ENCODE measurements at regions not wholly inside any gene's neighbourhood (a gene's known extent, or its start where the extent isn't known, plus 50 kb on each side); places are given as distances from the start of the nearest gene placed in this dataset.
"Not testable (repeated sequence)": the region's sequence is repeated elsewhere in the genome, so short reads cannot be mapped to it uniquely, and the experiment has no call there.

GRCh38 chr2:102891296-102891695 is 129.5 kb downstream of the TMEM182 start:
- no peak for DNase-seq (ENCODE audit: low spot score in 2 of 2, unreplicated experiment in 2 of 2)
- no peak overlapping the region for H3K4me3 Mint-ChIP-seq
- no peaks in the 10 kb centered on the region for H3K36me3 Mint-ChIP-seq
- no peaks in the 10 kb centered on the region for H3K9me3 Mint-ChIP-seq
- no peaks in the 10 kb centered on the region for H3K4me1 Mint-ChIP-seq
- TF ChIP-seq, protein P1, sequence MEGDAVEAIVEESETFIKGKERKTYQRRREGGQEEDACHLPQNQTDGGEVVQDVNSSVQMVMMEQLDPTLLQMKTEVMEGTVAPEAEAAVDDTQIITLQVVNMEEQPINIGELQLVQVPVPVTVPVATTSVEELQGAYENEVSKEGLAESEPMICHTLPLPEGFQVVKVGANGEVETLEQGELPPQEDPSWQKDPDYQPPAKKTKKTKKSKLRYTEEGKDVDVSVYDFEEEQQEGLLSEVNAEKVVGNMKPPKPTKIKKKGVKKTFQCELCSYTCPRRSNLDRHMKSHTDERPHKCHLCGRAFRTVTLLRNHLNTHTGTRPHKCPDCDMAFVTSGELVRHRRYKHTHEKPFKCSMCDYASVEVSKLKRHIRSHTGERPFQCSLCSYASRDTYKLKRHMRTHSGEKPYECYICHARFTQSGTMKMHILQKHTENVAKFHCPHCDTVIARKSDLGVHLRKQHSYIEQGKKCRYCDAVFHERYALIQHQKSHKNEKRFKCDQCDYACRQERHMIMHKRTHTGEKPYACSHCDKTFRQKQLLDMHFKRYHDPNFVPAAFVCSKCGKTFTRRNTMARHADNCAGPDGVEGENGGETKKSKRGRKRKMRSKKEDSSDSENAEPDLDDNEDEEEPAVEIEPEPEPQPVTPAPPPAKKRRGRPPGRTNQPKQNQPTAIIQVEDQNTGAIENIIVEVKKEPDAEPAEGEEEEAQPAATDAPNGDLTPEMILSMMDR (IDR thresholded peaks at IDR 0.05; ENCODE audit: unreplicated experiment), result no peak
- peaks cover 2% of the 10 kb centered on the region for H3K27me3 Mint-ChIP-seq (ENCODE audit: low read depth)
- no peak overlapping the region for H3K27ac Mint-ChIP-seq

DNA sequence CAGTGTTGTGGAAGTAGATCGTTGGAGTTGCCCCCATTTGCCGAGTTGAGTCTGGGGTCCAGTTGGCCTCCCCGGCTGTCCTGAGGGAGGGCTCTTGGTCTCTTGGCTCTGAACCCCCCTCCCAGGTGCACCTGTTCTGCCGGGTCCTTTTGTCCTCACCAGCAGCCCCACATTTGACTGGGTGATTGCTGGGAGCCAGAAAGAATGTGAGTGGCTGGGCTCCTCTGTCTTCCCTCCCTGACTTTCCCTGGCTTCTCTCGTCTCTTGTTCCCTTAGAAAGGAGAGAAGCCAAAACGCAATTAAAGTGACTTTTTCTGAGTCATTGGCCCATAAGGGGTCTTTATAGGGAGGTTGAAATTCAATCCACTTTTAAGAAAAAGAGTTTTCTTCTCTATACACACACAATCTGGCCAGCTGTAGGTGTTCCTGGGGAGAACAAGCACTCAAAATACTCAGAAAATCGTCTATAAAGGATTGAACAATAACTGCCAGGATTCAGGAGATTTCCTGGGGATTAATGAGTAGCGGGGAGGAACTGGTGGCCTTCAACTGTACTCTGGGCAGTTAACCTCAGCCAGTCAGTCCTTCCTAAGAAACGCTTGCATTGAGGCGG is 131.0 kb downstream of the TMEM182 start:
- H3K4me3 Mint-ChIP-seq, result no peak overlapping the region
- no peaks in the 10 kb centered on the region for H3K4me1 Mint-ChIP-seq

DNA sequence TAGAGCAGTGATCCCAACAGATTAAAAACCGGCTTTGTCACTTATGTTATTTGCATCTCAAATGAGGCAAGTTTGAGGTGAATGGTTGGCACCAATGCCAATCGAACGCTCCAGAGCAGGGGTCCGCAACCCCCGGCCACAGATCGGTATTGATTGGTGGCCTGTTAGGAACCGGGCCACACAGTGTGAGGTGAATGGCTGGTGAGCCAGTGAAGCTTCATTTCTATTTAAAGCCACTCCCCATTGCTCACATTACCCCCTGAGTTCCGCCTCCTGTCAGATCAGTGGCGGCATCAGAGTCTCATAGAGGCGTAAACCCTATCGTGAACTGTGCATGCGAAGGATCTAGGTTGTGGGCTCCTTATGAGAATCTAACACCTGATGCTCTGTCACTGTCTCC is 132.0 kb downstream of the TMEM182 start:
- no peak overlapping the region for H3K27ac Mint-ChIP-seq
- no peak overlapping the region for H3K4me3 Mint-ChIP-seq
- peaks cover 10% of the 10 kb centered on the region for H3K9me3 Mint-ChIP-seq
- H3K36me3 Mint-ChIP-seq, result no peaks in the 10 kb centered on the region
- TF ChIP-seq, protein P1 (IDR thresholded peaks at IDR 0.05; ENCODE audit: unreplicated experiment), result no peak
- no peaks in the 10 kb centered on the region for H3K4me1 Mint-ChIP-seq
- H3K27me3 Mint-ChIP-seq (ENCODE audit: low read depth), result peaks cover 2% of the 10 kb centered on the region
- no peak for DNase-seq (ENCODE audit: low spot score in 2 of 2, unreplicated experiment in 2 of 2)

More for the DNA sequence above, 131.0 kb downstream of the TMEM182 start:
- Mint-ChIP-seq H3K36me3 (no peaks in the 10 kb centered on the region), H3K27ac (no peak overlapping the region), H3K27me3 (ENCODE audit: low read depth) (peaks cover 2% of the 10 kb centered on the region), H3K9me3 (peaks cover 1% of the 10 kb centered on the region)
- no peak for DNase-seq (ENCODE audit: low spot score in 2 of 2, unreplicated experiment in 2 of 2)
- TF ChIP-seq, protein P1 (IDR thresholded peaks at IDR 0.05; ENCODE audit: unreplicated experiment), result no peak

- H3K36me3 Mint-ChIP-seq, result no peaks in the 10 kb centered on the region
- peaks cover 10% of the 10 kb centered on the region for H3K9me3 Mint-ChIP-seq
- TF ChIP-seq, protein P1 (IDR thresholded peaks at IDR 0.05; ENCODE audit: unreplicated experiment), result no peak
- H3K27ac Mint-ChIP-seq, result no peak overlapping the region
- H3K4me3 Mint-ChIP-seq, result no peak overlapping the region
- no peaks in the 10 kb centered on the region for H3K4me1 Mint-ChIP-seq
- H3K27me3 Mint-ChIP-seq (ENCODE audit: low read depth), result peaks cover 2% of the 10 kb centered on the region
- no peak for DNase-seq (ENCODE audit: low spot score in 2 of 2, unreplicated experiment in 2 of 2)
Measured at GRCh38 chr2:102895376-102895775, 133.5 kb downstream of the TMEM182 start.

DNA sequence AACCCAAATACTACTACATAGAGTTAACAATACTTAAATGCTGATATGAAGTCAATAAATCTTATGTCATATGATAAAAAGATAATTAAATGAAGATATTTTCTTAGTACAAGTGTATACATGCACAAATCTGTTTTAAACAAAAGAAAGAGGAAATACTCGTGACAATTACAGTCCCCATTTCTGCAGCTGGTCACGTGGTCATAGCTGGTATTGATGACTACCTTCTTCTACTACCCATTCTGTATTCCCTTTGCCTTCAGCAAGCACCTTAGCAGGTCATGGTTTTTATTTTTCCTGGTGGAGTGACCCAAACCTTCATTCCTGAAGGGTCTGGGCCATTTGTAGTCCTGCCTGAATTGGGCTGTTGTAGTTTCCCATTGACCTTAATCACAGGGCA is 147.4 kb downstream of the TMEM182 start:
- not testable (repeated sequence) for H3K27me3 Mint-ChIP-seq (ENCODE audit: low read depth); H3K4me3 Mint-ChIP-seq; DNase-seq (ENCODE audit: low spot score in 2 of 2, unreplicated experiment in 2 of 2); H3K4me1 Mint-ChIP-seq; H3K36me3 Mint-ChIP-seq; H3K27ac Mint-ChIP-seq
- H3K9me3 Mint-ChIP-seq, result peaks cover 33% of the 10 kb centered on the region

DNA sequence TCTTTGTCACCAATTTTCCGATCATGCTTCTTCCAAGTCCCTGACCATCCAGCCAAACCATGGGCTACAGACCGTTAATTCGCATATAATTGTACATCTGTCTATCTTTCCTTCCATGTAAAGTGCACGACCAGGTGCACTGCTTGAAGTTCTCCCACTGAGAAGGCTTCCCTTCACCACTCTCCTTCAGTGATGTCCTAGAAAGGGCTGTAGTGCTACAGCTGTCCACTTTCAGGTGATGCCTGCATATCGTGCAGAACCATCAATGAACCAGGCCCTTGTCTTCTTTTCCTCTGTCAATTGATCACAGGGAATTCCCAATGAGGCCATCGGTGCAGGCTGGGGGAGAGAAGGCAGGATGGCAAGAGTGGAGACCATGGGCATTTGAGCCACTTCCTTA is 148.9 kb downstream of the TMEM182 start:
- DNase-seq (ENCODE audit: low spot score in 2 of 2, unreplicated experiment in 2 of 2), result no peak
- Mint-ChIP-seq H3K9me3 (peaks cover 40% of the 10 kb centered on the region), H3K27me3 (ENCODE audit: low read depth) (no peaks in the 10 kb centered on the region), H3K27ac (no peak overlapping the region), H3K4me3 (no peak overlapping the region), H3K36me3 (no peaks in the 10 kb centered on the region), H3K4me1 (no peaks in the 10 kb centered on the region)
- TF ChIP-seq, protein P1 (IDR thresholded peaks at IDR 0.05; ENCODE audit: unreplicated experiment), result no peak

All from mesothelial cell of epicardium (in vitro differentiated cells).